IPS-15b (cell line): ENCODE measurements at regions not wholly inside any gene's neighbourhood (a gene's known extent, or its start where the extent isn't known, plus 50 kb on each side); places are given as distances from the start of the nearest gene placed in this dataset.

Experiments used
- H3K27me3 ChIP-seq: one replicate; pipeline ENCODE4 v1.6.1; 2013; ENCODE audit warnings: low read length; ENCODE audit not compliant: control insufficient read depth, insufficient read depth
- H3K36me3 ChIP-seq: one replicate; pipeline ENCODE4 v1.6.1; 2013; ENCODE audit warnings: low read length; ENCODE audit not compliant: control insufficient read depth, insufficient read depth
- H3K4me1 ChIP-seq: one replicate; pipeline ENCODE4 v1.6.1; 2013; ENCODE audit warnings: mild to moderate bottlenecking, low read length; ENCODE audit not compliant: control insufficient read depth, insufficient read depth
- H3K4me3 ChIP-seq: one replicate; pipeline ENCODE4 v1.5.1; 2013; ENCODE audit warnings: low read depth, low read length
- H3K9ac ChIP-seq: one replicate; pipeline ENCODE4 v1.6.1; 2013; ENCODE audit warnings: low read depth, mild to moderate bottlenecking, low read length
- H3K9me3 ChIP-seq: one replicate; pipeline ENCODE4 v1.6.1; 2013; ENCODE audit warnings: mild to moderate bottlenecking, low read length; ENCODE audit not compliant: control insufficient read depth, insufficient read depth

DNA sequence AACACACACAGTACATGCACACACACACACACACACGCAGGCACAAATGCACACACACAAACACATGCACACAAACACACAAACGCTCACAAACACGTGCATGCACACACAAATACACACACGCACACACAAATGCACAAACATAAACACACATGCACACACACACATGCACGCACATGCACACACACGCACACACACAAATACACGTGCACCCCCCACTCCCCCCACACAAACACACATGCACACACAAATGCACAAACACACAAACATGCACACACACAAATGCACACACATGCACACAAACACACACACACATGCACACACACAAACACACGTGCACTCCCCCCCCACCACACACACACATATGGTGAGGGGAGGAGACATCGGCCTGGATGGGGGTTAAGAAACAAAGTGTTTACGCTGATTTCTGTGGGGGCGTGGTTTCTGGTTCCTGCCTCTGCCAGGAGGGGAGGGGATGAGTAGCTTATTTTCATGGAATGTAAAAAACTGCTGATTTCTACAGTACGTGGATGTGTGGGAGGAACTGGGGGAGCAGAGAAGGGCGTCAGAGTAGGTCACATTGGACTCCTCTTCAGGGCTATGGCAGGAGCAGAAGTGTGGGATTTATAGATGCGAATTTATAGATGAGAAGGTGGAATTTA, 607.2 kb downstream of the QKI start:
- H3K4me3 ChIP-seq: no peak overlapping the region
- no peaks in the 10 kb centered on the region for H3K36me3 ChIP-seq
- H3K9ac ChIP-seq: no peak overlapping the region
- no peaks in the 10 kb centered on the region for H3K27me3 ChIP-seq
- H3K9me3 ChIP-seq: no peaks in the 10 kb centered on the region
- H3K4me1 ChIP-seq: no peaks in the 10 kb centered on the region

DNA sequence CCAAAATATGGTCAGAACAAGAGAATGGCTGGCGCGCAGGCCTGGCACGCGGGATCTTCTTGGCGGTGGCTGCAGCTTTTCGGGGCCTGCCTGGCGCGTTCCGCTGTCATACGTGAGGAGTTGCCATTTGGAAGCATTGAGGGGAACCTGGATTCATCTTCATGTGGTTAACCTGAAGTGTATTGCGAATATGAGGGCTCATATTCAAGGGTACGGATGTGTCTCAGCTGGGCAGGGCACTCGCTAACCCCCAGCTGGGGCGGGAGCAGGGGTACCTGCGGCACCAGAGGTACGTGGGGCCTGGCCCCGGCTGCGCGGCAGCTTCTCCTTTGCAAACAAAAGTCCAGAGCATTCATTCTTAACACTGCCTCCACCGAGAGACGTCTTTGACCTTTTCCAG, 605.6 kb downstream of the QKI start:
- Histone ChIP-seq H3K9ac (no peak overlapping the region), H3K4me3 (no peak overlapping the region), H3K4me1 (no peaks in the 10 kb centered on the region), H3K27me3 (no peaks in the 10 kb centered on the region), H3K9me3 (no peaks in the 10 kb centered on the region), H3K36me3 (no peaks in the 10 kb centered on the region)

GRCh38 chr6:164018133-164018532, 603.6 kb downstream of the QKI start:
- Histone ChIP-seq H3K27me3 (no peaks in the 10 kb centered on the region), H3K36me3 (no peaks in the 10 kb centered on the region), H3K9me3 (no peaks in the 10 kb centered on the region), H3K4me3 (no peak overlapping the region), H3K9ac (no peak overlapping the region), H3K4me1 (peaks cover 4% of the 10 kb centered on the region)

- H3K36me3 ChIP-seq: no peaks in the 10 kb centered on the region
- H3K27me3 ChIP-seq: no peaks in the 10 kb centered on the region
- H3K4me1 ChIP-seq: peaks cover 4% of the 10 kb centered on the region
- H3K4me3 ChIP-seq: no peak overlapping the region
- H3K9ac ChIP-seq: no peak overlapping the region
- H3K9me3 ChIP-seq: no peaks in the 10 kb centered on the region
Measured at GRCh38 chr6:164016056-164016455, 601.5 kb downstream of the QKI start.

DNA sequence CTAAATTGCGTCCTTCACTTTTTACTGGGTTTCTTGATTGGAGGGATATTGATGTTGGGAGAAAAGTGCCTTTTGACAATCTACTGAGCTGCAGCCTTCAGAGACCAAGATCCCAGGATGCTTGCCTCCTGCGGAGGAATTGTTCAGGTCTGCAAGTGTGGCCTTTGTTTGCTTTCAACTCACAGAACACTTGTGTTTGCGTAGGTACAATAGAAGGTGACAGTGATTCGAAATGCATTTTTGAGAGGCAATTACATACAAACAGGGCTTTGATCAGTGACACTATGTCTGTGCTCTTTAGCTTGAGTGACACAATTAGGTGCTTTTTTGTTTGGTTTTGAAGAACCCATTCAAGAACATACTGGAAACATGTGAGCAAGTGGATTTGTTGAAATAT, 600.6 kb downstream of the QKI start:
- no peaks in the 10 kb centered on the region for H3K9me3 ChIP-seq
- peaks cover 4% of the 10 kb centered on the region for H3K4me1 ChIP-seq
- H3K4me3 ChIP-seq: no peak overlapping the region
- no peaks in the 10 kb centered on the region for H3K36me3 ChIP-seq
- H3K27me3 ChIP-seq: no peaks in the 10 kb centered on the region
- H3K9ac ChIP-seq: no peak overlapping the region

- Histone ChIP-seq H3K4me3 (no peak overlapping the region), H3K9ac (no peak overlapping the region), H3K36me3 (no peaks in the 10 kb centered on the region), H3K27me3 (no peaks in the 10 kb centered on the region), H3K9me3 (no peaks in the 10 kb centered on the region), H3K4me1 (peaks cover 4% of the 10 kb centered on the region)
Measured at GRCh38 chr6:164014346-164015087, 600.0 kb downstream of the QKI start.

DNA sequence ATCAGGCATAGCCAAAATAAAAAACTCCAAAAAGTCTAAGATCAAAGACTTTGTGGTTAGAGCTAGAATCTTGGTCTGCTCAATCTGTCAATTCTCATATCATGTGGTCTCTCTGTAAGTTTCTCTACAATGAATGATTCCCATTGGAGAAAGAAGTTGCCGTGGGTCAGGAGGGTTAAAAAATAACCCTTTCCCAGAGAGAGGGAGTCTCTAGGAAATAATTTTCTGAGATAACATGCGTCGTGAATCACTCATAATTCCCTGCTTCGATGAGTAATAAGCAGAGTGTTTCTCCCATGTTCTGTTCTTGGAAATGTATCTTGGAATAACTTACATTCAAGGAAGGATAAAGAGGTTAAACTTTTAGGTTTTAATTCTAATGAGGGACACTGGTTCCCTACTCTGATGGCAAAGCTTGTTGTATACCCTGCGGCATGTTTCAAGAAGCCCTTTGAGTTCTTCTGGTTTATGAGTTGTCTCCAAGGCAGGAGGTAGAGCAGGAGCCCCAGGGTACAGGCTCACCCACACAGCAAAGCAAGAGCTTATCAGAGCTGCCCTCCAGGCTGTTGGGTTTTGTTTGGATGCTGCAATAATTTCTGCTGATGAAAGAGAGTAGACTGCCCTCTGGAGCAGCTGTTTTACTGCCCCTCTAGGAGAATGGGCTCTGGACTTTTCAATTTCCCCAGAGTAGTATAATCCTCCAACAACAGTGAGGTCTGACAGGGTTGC, 599.1 kb downstream of the QKI start:
- Histone ChIP-seq H3K4me3 (no peak overlapping the region), H3K9me3 (no peaks in the 10 kb centered on the region), H3K27me3 (no peaks in the 10 kb centered on the region), H3K4me1 (peaks cover 4% of the 10 kb centered on the region), H3K9ac (no peak overlapping the region), H3K36me3 (no peaks in the 10 kb centered on the region)

GRCh38 chr6:164011321-164011720, 596.8 kb downstream of the QKI start:
- H3K4me3 ChIP-seq: no peak overlapping the region
- H3K4me1 ChIP-seq: peaks cover 4% of the 10 kb centered on the region
- no peaks in the 10 kb centered on the region for H3K27me3 ChIP-seq
- H3K9me3 ChIP-seq: no peaks in the 10 kb centered on the region
- no peak overlapping the region for H3K9ac ChIP-seq
- no peaks in the 10 kb centered on the region for H3K36me3 ChIP-seq

GRCh38 chr6:164010441-164011103, 596.1 kb downstream of the QKI start:
- H3K4me1 ChIP-seq: peaks cover 4% of the 10 kb centered on the region
- H3K27me3 ChIP-seq: no peaks in the 10 kb centered on the region
- H3K9ac ChIP-seq: no peak overlapping the region
- no peaks in the 10 kb centered on the region for H3K9me3 ChIP-seq
- no peak overlapping the region for H3K4me3 ChIP-seq
- no peaks in the 10 kb centered on the region for H3K36me3 ChIP-seq

GRCh38 chr6:164008902-164009301, 594.4 kb downstream of the QKI start:
- H3K4me3 ChIP-seq: no peak overlapping the region
- no peak overlapping the region for H3K9ac ChIP-seq
- H3K27me3 ChIP-seq: no peaks in the 10 kb centered on the region
- H3K4me1 ChIP-seq: no peaks in the 10 kb centered on the region
- no peaks in the 10 kb centered on the region for H3K36me3 ChIP-seq
- no peaks in the 10 kb centered on the region for H3K9me3 ChIP-seq

DNA sequence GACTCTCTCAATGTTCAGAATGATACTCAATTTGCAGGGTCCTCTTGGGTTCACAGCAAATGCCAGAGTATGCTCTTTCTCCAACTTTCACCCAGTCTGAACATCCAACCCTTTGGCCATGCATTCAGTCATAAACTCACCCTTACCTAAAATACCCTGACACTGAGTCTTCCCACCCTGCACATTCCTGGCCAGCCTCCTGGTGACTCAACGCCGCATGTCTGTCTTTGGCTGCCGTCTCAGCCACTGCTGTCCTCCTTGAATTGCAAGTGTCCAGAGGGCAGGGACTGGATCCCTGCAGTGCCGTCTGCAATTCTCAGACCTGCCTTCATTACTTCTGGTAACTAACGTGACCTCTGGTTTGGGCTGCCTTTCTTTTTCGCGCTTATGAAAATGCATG, 593.4 kb downstream of the QKI start:
- no peaks in the 10 kb centered on the region for H3K4me1 ChIP-seq

More for the DNA sequence above, 593.4 kb downstream of the QKI start:
- Histone ChIP-seq H3K27me3 (no peaks in the 10 kb centered on the region), H3K9me3 (no peaks in the 10 kb centered on the region), H3K9ac (no peak overlapping the region), H3K4me3 (no peak overlapping the region), H3K36me3 (no peaks in the 10 kb centered on the region)
